ENCODE measurements at regions not wholly inside any gene's neighbourhood (a gene's known extent, or its start where the extent isn't known, plus 50 kb on each side); places are given as distances from the start of the nearest gene placed in this dataset.

GRCh38 chr20:6665161-6665560 lies 102.3 kb upstream of the BMP2 start:
- no peak overlapping the region for H3K9ac ChIP-seq (ENCODE audit: low read depth in 2 of 2, low read length in 2 of 2)
- intact Hi-C loops (cut with DNase I), result no loop called here
- H3K9me3 ChIP-seq, result no peaks in the 10 kb centered on the region
- no peaks in the 10 kb centered on the region for H3K27me3 ChIP-seq
- no peak for TF ChIP-seq CTCF (IDR thresholded peaks at IDR 0.05)
- no peak overlapping the region for H3K4me3 ChIP-seq
- no peak for DNase-seq
- no peaks in the 10 kb centered on the region for H3K4me1 ChIP-seq
- no peaks in the 10 kb centered on the region for H3K36me3 ChIP-seq
- no peak overlapping the region for H3K27ac ChIP-seq

- intact Hi-C loops (cut with DNase I), result no loop called here
- Histone ChIP-seq H3K9me3 (no peaks in the 10 kb centered on the region), H3K27ac (peak overlapping the region; percentile 46), H3K27me3 (no peaks in the 10 kb centered on the region), H3K9ac (ENCODE audit: low read depth in 2 of 2, low read length in 2 of 2) (no peak overlapping the region), H3K4me3 (no peak overlapping the region), H3K4me1 (no peaks in the 10 kb centered on the region), H3K36me3 (no peaks in the 10 kb centered on the region)
- no peak for TF ChIP-seq CTCF (IDR thresholded peaks at IDR 0.05)
- no peak for DNase-seq
Measured at GRCh38 chr20:6664574-6664973, 102.9 kb upstream of the BMP2 start.

GRCh38 chr20:6663751-6664388 lies 103.6 kb upstream of the BMP2 start:
- H3K4me1 ChIP-seq, result no peaks in the 10 kb centered on the region
- DNase-seq, result peak; percentile 84
- peak overlapping the region; percentile 46 for H3K27ac ChIP-seq
- no peak overlapping the region for H3K4me3 ChIP-seq
- H3K9me3 ChIP-seq, result no peaks in the 10 kb centered on the region
- no peaks in the 10 kb centered on the region for H3K36me3 ChIP-seq
- H3K9ac ChIP-seq (ENCODE audit: low read depth in 2 of 2, low read length in 2 of 2), result peak overlapping the region in 1 of 2 donors; percentile 32
- intact Hi-C loops (cut with DNase I), result no loop called here
- H3K27me3 ChIP-seq, result no peaks in the 10 kb centered on the region
- no peak for TF ChIP-seq CTCF (IDR thresholded peaks at IDR 0.05)

GRCh38 chr20:6663104-6663503 lies 104.4 kb upstream of the BMP2 start:
- intact Hi-C loops (cut with DNase I), result no loop called here

GRCh38 chr20:6662309-6662708 lies 105.2 kb upstream of the BMP2 start:
- Histone ChIP-seq H3K9me3 (no peaks in the 10 kb centered on the region), H3K4me3 (no peak overlapping the region), H3K36me3 (no peaks in the 10 kb centered on the region), H3K4me1 (no peaks in the 10 kb centered on the region), H3K27ac (peak overlapping the region; percentile 46), H3K9ac (ENCODE audit: low read depth in 2 of 2, low read length in 2 of 2) (no peak overlapping the region), H3K27me3 (no peaks in the 10 kb centered on the region)
- no peak for TF ChIP-seq CTCF (IDR thresholded peaks at IDR 0.05)
- intact Hi-C loops (cut with DNase I), result no loop called here
- DNase-seq, result no peak

More at GRCh38 chr20:6663104-6663503, 104.4 kb upstream of the BMP2 start:
- Histone ChIP-seq H3K36me3 (no peaks in the 10 kb centered on the region), H3K9ac (ENCODE audit: low read depth in 2 of 2, low read length in 2 of 2) (no peak overlapping the region), H3K9me3 (no peaks in the 10 kb centered on the region), H3K27ac (peak overlapping the region; percentile 46), H3K4me1 (no peaks in the 10 kb centered on the region), H3K27me3 (no peaks in the 10 kb centered on the region), H3K4me3 (no peak overlapping the region)
- no peak for TF ChIP-seq CTCF (IDR thresholded peaks at IDR 0.05)
- no peak for DNase-seq

Measured in colonic mucosa (tissue), 4 donors.